CD1c-positive myeloid dendritic cell (primary cell): ENCODE measurements at regions not wholly inside any gene's neighbourhood (a gene's known extent, or its start where the extent isn't known, plus 50 kb on each side); places are given as distances from the start of the nearest gene placed in this dataset.
"Not testable (repeated sequence)": the region's sequence is repeated elsewhere in the genome, so short reads cannot be mapped to it uniquely, and the experiment has no call there.

Experiments
- DNase-seq: peaks from one replicate; pipeline ENCODE4 v3.0.0-alpha.2; 2016; ENCODE audit errors: extremely low spot score

DNA sequence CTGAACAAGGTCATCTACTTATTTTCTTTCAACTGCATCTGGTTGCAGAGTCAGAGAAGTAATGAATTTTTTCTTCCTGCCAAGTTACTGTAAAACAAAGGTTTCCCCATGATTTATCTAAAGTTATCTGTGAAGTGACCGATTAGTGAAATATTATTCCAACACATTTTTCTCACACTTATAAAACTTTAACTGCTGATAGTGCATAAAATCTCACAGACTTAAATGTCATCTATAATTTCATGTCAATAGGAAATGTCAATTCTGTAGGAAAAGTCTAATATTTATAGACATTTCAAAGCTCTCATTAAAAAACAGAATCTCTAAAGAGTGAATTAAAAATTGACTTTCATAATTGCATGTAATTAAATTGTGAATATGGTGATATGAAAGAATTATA, 397.2 kb downstream of the SLITRK1 start:
- DNase-seq = no peak

DNA sequence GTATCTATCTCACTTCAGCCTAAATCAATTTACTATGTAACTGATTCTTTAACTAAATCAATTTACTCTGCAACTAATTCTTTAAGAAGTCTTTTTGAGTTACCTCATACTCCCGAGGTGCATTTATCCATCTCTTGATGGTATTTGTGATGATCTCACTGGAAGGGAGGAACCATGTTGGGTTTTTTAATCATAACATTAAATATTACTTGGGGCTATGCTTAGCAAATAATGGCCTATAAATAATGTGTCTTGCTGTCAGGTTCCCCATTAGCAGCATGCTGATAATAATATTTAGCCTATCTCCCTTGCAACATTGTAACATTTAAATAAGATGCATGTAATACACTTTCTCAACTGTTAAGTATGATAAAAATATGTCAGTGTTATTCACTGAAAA, 411.3 kb downstream of the SLITRK1 start:
- DNase-seq = no peak

DNA sequence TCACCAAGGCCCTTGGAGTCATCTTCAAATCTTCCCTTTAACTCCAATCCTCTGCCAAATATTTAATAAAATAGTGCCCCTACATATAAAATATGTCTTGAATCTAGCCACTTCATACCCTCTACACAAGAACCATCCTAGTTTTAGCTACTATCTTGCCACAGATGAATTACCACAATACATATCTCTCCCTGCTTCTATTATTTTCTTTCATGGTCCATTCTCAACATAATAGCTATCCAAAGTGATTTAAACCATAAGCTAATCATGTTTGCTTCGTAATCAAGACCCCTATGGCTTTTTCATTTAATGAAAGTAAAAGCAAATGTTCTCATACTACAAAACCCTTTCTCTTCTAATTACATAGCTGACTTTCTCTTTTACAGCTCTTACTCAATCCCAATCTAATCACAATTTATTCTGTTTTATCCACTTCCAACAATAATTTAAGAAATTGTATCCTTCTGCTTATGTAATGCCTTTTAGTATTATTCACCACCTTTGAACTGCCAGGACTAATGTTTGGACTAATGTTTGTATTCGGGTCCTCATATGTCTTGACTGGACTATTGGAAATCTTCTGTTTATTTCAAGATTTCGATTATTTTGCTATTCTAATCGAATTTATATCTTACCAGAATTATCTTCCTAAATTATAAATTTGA, 412.0 kb downstream of the SLITRK1 start:
- no peak for DNase-seq

DNA sequence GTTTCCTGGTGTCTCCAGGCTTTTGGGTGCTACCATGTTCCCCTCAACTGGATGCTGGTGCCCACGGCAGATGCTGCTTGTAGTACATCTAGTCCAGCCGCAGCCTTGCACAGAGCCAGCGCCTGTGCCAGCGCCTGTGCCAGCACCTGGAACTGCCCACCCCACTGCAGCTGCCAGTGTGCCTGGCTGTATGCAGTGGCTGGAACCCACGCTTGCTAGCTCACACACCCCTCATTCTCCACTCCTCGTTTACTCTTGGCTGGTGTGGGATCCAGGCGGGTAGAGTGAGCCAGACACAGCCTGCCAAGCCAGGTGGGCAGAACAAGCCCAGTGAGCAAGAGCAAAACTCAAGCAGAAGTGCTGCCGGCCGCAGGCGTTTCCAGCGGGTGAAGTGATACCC, 428.6 kb downstream of the SLITRK1 start:
- no peak for DNase-seq

DNA sequence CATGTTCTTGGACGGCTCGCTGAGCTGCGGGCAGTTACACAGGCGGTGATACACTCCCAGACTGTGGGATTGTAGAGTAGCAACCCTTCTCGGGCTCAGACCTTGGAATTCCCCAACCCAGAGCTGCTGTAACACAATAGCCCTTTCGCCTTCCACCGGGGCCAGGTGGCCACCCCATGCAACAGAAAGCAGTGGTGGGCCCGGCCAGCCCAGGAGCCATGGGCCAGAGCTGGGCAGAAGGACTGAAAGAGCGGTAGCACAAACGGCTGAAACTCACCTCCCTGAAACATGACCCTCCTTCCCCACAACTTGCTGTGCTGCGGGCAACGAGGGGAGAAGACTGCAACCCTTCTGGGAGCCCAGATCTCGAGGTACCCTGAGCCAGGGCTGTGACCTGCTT, 429.0 kb downstream of the SLITRK1 start:
- DNase-seq = no peak

DNA sequence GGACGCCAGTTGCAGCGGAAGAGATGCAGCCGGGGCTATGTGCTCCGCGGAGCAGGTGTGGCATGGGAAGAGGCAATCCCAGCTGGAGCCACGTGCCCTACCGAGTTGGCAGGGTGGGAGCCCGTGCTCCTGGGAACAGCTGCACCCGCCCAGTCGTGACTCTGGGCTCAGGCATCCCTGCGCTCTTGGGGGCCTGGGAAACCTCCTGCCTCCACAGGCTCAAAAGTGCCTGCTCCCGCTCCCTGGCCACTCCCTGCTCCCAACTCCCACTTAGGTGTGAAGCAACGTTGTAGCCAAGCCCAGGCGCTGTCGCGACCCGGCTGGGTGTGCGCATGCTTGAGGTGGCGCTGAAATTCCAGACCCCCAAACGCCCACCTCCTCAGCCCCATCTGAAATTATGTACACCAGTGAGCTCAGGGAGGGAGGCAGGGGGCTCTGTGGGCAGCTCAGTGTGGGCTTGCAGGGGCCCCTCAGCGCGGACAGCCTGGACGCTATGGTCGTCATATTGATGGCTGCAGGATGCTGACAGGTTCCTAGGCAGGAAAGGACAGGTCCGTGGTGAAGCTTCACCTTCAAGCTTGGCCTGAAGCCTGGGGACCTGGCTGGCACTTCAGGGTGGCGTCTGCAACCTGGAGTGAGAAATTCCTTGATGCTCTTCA, 429.9 kb downstream of the SLITRK1 start:
- DNase-seq = no peak

DNA sequence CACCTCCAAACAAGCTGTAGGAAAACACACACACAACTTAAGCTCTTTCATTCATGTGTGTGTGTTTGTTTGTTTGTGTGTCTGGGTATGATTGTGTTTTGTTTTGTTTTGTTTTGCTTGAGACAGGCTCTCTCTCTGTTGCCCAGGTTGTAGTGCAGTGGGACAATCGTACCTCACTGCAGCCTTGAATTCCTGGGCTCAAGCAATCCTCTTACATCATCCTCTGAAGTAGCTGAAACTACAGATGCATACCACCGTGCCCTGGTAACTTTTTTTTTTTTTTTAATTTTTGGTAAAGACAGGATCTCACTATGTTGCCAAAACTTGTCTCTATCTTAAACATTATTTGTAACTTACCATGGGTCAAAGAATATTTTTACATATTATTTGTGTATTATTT, 431.7 kb downstream of the SLITRK1 start:
- DNase-seq = no peak

DNA sequence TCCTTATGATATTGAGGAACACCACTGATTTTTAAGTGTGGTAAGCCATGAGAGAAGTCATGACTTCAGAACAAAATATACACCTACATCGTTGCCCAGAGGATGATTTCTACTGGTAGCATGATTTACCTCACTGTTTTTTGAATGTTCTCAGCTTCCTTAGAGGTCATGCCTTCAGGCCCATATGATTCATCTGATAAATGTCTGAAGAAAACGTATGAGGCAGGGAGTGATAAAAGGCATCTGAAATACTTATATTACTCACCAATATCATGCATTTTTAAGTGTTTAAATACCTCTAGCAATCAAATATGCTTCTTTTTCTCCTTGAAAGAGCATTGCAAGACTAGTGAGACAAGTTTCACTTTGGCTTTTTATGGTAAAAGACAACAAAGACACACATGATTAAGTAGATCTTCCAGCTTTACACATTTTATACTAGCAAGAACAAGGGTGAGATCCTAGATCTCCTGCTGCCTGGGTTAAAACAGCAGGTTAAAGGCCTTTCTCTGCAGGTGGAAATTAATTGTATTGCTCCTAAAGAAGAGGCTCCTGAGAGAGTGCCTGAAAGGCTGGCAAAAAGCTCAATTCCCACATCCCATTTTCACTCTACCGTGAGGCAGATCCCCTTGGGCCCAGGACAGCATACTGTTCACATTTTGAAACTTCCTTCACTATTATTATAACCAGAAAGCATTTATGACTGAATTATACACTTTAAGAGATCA, 432.4 kb downstream of the SLITRK1 start:
- no peak for DNase-seq

DNA sequence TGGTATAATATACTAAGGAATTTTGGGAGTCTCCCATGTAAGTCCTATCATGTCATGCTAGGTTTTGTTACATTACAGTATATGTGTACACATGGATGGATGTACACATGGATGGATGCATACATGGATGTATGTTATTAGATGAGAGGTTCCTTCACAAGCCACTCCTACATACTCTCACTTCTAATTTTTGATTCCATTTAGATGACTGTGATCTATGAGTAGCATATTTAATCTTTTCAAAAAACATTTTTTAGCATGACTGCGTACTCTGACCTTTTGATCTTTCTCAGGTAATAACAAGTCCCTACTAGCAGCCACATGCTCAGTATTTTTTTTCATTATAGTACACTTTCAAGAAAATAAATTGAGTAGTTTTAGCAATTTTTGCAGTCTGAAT, 441.8 kb downstream of the SLITRK1 start:
- no peak for DNase-seq

DNA sequence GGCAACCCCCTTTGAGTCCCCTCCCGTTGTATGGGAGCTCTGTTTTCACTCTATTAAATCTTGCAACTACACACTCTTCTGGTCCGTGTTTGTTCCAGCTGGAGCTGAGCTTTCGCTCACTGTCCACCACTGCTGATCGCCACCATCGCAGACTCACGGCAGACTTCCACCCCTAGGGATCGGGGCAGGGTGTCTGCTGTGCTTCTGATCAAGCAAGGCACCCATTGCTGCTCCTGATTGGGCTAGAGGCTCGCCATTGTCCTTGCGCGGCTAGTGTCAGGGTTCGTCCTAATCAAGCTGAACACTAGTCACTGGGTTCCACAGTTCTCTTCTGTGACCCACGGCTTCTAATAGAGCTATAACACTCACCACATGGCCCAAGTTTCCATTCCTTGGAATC, 442.8 kb downstream of the SLITRK1 start:
- DNase-seq = not testable (repeated sequence)

DNA sequence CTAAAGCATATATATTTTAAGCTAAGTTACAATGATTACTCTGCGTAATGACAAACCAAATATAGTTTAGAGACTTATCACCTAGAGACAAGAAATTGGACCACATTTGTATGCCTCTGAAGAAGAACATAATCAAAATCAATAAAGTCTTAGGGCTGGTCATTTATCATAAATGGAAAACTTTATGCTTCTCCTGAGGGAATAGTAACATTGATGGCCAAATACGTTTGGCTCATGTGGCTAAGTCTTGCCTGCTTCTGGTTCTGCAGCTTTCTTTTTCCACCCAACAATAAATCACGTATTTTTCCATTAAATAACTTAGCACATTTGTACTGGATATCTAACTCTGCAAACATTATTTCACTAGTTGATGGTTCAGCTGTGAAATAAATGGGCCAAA, 458.4 kb downstream of the SLITRK1 start:
- DNase-seq = no peak

DNA sequence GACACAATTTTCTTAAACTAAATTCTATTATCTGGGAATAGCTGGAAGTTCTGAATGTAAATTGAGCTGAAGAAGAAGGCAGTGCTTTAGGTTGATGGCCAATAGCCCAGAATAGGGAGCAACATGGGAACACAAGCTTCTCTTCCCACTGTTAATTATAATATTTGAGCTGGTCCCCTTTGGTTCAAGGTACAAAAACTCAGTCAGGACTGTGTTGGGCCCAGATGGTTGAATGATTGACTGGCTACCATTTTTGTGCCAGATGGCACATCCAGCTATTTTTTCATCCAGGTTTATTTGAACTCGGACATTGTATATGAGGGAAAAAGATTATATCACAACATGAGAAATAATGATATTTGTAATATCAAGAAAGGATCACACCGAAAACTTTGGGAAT, 458.9 kb downstream of the SLITRK1 start:
- DNase-seq = no peak

DNA sequence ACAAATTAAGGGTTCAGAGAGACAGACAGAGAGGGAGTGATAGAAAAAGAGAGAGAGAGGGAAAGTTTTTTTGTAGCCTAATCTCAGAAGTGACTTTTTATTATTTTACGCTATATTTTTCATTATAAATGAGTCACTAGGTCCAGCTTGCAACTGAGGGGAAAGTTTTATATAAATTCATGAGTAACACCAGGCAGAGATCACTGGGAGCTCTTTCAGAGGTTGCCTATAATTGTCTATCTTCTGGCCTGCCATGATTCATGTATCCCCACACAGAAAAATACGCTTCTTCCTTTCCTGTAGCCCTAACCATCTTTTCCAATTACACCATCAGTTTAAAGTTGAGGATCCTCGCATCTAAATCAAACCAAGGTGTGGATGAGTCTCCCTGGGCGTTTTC, 467.9 kb downstream of the SLITRK1 start:
- DNase-seq = no peak

DNA sequence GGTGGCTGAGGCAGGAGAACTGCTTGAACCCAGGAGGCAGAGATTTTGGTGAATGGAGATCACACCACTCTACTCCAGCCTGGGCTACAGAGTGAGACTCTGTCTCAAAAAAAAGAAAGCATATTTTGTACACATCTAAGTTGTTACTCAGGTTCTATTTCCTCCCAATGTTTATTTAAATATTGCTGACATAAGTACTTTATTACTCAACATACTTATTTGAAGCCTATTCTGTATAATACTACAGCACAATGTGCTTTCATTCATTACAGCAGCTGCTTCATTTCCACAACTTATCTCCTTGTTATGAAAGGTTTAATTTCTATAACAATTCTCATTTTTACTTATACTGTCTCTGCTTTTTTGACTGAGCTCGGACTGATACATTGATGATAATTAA, 495.7 kb downstream of the SLITRK1 start:
- no peak for DNase-seq

DNA sequence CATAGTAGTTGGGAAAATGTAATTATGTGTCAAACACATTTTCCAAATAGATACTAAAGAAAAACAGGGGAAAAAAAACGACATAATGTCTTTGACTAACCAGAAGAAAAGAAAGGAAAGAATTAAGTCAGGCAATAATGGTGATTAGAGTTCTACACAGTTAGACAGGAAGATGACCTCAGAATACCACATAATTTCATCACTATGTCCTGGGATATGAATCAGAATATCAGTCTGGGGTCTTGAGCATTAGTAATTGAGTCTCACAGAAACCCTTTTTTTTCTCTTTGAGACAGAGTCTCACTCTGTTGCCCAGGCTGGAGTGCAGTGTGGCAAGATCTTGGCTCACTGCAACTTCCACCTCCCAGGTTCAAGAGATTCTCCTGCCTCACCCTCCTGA, 503.4 kb downstream of the SLITRK1 start:
- no peak for DNase-seq

DNA sequence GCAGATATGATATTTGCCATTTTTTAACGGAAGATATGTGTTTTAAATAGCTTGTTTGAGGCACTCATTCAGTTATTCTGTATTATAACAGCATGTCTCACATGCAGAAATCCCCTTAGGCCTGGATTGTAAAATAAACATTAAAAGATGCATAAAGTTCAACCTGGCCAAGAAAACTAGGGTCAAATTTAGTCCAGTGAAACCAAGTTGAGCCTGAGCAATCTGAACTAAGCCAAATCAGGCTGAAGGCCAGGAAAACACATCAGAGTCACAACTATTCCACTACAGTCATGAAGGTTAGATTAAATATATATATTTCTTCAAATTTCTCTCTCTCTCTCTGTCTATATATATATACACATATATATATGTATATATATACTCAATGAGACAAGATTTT, 504.8 kb downstream of the SLITRK1 start:
- DNase-seq = no peak

DNA sequence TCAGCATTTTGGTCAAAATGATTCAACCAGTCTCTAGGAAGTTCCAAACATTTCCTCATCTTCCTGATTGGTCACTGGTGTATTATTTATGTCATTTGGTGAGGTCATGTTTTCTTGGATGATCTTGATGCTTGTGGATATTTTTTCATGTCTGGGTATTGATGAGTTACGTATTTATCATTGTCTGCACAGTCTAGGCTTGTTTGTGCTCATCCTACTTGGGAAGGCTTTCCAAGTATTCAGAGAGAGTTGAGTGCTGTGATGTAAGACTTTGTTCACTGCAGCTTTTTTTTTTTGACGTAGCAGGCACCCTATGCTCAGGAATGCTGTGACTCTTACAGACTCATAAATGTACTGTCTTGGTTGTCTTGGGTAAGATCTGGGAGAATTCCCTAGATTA, 509.5 kb downstream of the SLITRK1 start:
- DNase-seq = no peak

DNA sequence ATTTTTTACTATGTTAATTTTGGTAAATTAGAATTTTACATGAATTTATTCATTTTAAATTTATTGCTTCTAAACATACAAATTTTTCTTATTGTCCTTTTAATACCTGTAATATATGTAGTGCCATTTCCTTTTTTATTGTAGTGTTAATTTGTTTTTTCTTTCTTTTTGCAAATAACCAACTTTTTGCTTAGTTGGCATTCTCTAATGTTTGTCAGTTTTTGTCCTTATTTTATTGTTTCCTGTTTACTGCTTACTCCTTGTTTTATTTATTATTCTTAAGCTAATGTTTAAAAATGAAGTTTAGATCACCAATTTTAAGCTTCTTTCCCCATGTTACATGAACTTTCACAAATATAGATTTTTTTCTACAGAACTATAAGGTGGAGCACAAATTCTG, 516.6 kb downstream of the SLITRK1 start:
- no peak for DNase-seq

DNA sequence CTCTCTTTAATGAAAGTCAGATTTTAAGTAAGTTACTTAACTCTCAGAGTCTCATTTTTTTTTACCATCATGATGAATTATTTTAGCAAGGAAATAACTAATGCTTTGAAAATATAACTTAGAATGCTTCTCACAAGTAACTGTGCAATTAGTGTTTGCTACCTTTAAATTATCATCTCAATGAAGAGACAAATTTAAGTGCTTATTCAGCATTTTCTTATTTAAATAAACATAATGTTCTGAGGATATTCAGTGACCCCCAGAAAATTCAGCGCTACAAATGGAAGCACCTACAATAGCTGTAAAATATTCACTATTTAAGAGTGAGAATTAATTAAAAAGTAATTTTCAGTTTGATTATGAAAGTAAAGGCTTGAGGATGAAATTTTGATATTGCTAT, 527.2 kb downstream of the SLITRK1 start:
- no peak for DNase-seq

DNA sequence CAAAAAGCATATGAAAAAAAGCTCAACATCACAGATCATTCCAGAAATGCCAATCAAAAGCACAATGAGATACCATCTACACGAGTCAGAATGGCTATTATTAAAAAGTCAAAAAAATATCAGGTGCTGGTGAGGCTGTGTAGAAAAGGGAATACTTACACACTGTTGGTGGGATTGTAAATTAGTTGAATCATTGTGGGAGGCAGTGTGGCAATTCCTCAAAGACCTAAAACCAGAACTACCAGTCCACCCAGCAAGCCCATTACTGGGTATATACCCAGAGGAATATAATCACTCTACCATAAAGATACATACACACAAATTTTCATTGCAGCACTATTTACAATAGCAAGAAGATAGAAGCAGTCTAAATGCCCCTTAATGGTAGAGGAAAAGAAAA, 529.9 kb downstream of the SLITRK1 start:
- DNase-seq = no peak

DNA sequence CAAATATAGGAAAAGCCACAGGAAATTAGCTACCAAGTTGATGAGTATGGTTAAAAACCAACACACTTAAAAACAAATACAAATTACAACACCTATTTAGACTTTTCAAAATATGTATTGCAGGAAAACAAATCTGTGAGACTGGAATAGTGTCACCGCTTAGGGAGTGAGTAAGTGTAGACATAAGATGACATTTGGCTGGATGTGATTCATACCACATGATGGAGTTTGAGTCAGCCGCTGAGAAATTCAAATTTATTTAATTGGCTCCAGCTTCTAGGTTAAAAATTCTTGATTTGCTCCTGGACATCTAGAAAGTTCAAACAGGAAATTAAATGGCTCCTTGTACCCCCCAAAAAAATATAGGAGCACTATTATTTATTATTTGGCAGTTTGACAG, 531.7 kb downstream of the SLITRK1 start:
- no peak for DNase-seq

DNA sequence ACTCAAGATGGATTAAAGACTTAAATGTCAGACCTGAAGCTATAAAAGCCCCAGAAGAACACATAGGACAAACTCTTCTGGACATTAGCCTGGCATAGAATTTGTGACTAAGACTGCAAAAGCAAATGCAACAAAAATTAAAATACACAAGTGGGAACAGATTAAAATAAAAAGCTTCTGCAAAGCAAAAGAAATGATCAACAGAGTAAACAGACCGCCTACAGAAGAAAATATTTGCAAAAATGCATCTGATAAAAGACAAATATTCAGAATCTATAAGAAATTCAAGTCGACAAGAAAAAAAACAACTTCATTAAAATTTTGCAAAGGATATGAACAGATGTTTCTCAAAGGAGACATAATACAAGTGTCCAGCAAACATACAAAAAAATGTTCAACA, 537.8 kb downstream of the SLITRK1 start:
- DNase-seq = no peak

DNA sequence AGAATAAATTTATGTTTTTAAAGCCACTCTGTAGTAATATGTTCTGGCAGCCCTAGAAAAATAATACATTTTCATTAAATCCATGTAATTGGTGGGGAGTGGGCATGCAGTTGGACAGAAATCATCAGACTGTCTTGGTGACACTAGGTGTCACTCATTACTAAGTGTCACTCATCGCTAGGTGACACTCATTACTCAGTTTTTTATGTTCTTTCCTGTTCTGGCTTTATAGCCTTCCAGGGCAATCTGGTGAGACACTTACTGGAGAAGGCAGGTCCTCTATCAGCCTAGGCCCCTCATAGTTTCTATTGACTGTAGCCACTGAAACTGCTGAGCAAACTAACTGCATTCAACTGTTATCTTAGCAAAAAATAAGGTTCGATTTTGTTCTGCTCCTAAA, 542.1 kb downstream of the SLITRK1 start:
- DNase-seq = no peak
